PC-9 (cell line): ENCODE measurements at regions not wholly inside any gene's neighbourhood (a gene's known extent, or its start where the extent isn't known, plus 50 kb on each side); places are given as distances from the start of the nearest gene placed in this dataset.

Experiments used
- BruUV-seq: library from RNA; stranded (reverse); fragments of 400-500 nt; replicated peaks from 2 replicates; lab custom pipeline; 2021; lab: Mats Ljungman, UMichigan
- CTCF ChIA-PET: fragments of 300-600 bp; sonication (Branson Sonifier 250); formaldehyde crosslinking; loops from one replicate; lab custom pipeline; 2022; ENCODE audit warnings: antibody characterized with exemption; lab: Charles Lee
- POLR2A ChIA-PET: fragments of 300-600 bp; sonication (Branson Sonifier 250); formaldehyde crosslinking; loops from one replicate; lab custom pipeline; 2022; ENCODE audit warnings: antibody characterized with exemption; ENCODE audit not compliant: unreplicated experiment; lab: Charles Lee
- DNase-seq, 2 experiments: peaks; one replicate each; pipeline versions ENCODE4 v3.0.0 to v3.0.0-alpha.2; 2015 to 2022; ENCODE audit warnings: mixed read lengths in 1 of 2
- H2AFZ ChIP-seq: fragments of 200-600 bp; sonication (generic); 2 replicates; pipeline ENCODE4 v1.8.1; 2017; ENCODE audit warnings: antibody characterized with exemption
- H3F3A ChIP-seq: fragments of 200-600 bp; sonication (generic); 2 replicates; pipeline ENCODE4 v1.8.1; 2017; ENCODE audit warnings: antibody characterized with exemption, mild to moderate bottlenecking, low read depth; ENCODE audit not compliant: insufficient read depth
- H3K27ac ChIP-seq: fragments of 200-600 bp; sonication (generic); 2 replicates; pipeline ENCODE4 v1.6.1; 2016; ENCODE audit warnings: mixed run types
- H3K27me3 ChIP-seq: fragments of 200-600 bp; sonication (generic); 2 replicates; pipeline ENCODE4 v1.6.1; 2016; ENCODE audit warnings: low read depth, mixed run types; ENCODE audit not compliant: insufficient read depth
- H3K36me3 ChIP-seq: fragments of 200-600 bp; sonication (generic); 2 replicates; pipeline ENCODE4 v1.6.1; 2016; ENCODE audit warnings: low read depth, mixed run types
- H3K4me1 ChIP-seq: fragments of 200-600 bp; sonication (generic); replicated peaks from 2 replicates; pipeline ENCODE4 v1.6.1; 2016; ENCODE audit warnings: mixed run types; ENCODE audit not compliant: insufficient read depth
- H3K4me2 ChIP-seq: fragments of 200-600 bp; sonication (generic); 2 replicates; pipeline ENCODE4 v1.6.1; 2017; ENCODE audit warnings: mixed run types
- H3K4me3 ChIP-seq: fragments of 200-600 bp; sonication (generic); 2 replicates; pipeline ENCODE4 v1.6.1; 2016; ENCODE audit warnings: mixed run types
- H3K79me2 ChIP-seq: fragments of 200-600 bp; sonication (generic); 2 replicates; pipeline ENCODE4 v1.6.1; 2017; ENCODE audit warnings: low read depth, mixed run types
- H3K9me2 ChIP-seq: fragments of 200-600 bp; sonication (generic); 2 replicates; pipeline ENCODE4 v1.8.1; 2017; ENCODE audit warnings: mild to moderate bottlenecking; ENCODE audit not compliant: insufficient read depth
- H3K9me3 ChIP-seq: fragments of 200-600 bp; sonication (generic); 2 replicates; pipeline ENCODE4 v1.8.1; 2016; ENCODE audit warnings: low read depth; ENCODE audit not compliant: insufficient read depth
- H4K20me1 ChIP-seq: fragments of 200-600 bp; sonication (generic); 2 replicates; pipeline ENCODE4 v1.8.1; 2017; ENCODE audit not compliant: insufficient read depth
- EZH2 ChIP-seq: fragments of 200-600 bp; sonication (generic); IDR thresholded peaks from 2 replicates; pipeline ENCODE4 v1.8.0; 2017; ENCODE audit warnings: antibody characterized with exemption, low read depth
- intact Hi-C: fragments of 100-400 bp; cut with micrococcal nuclease; formaldehyde crosslinking; loops from one replicate; pipeline ENCODE4 v1.10.0; 2022; ENCODE audit not compliant: unreplicated experiment
- TF ChIP-seq, protein P1 (sequence below): fragments of 200-600 bp; sonication (generic); conservative IDR thresholded peaks from 2 replicates; pipeline ENCODE4 v1.6.1; 2017; ENCODE audit warnings: mixed run types, antibody characterized with exemption, mild to moderate bottlenecking, moderate library complexity

GRCh38 chr3:64303881-64304280, 78.6 kb upstream of the PRICKLE2 start:
- DNase-seq = no peak
- Histone ChIP-seq H3K27me3 (no peaks in the 10 kb centered on the region), H2AFZ (no peak overlapping the region), H3K4me3 (no peak overlapping the region), H4K20me1 (no peaks in the 10 kb centered on the region), H3K27ac (no peak overlapping the region), H3F3A (no peaks in the 10 kb centered on the region), H3K9me2 (no peaks in the 10 kb centered on the region), H3K36me3 (no peaks in the 10 kb centered on the region), H3K79me2 (no peaks in the 10 kb centered on the region), H3K4me2 (no peak overlapping the region), H3K9me3 (no peaks in the 10 kb centered on the region), H3K4me1 (no peaks in the 10 kb centered on the region)
- no peak for TF ChIP-seq EZH2
- TF ChIP-seq, protein P1, sequence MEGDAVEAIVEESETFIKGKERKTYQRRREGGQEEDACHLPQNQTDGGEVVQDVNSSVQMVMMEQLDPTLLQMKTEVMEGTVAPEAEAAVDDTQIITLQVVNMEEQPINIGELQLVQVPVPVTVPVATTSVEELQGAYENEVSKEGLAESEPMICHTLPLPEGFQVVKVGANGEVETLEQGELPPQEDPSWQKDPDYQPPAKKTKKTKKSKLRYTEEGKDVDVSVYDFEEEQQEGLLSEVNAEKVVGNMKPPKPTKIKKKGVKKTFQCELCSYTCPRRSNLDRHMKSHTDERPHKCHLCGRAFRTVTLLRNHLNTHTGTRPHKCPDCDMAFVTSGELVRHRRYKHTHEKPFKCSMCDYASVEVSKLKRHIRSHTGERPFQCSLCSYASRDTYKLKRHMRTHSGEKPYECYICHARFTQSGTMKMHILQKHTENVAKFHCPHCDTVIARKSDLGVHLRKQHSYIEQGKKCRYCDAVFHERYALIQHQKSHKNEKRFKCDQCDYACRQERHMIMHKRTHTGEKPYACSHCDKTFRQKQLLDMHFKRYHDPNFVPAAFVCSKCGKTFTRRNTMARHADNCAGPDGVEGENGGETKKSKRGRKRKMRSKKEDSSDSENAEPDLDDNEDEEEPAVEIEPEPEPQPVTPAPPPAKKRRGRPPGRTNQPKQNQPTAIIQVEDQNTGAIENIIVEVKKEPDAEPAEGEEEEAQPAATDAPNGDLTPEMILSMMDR = no peak
- BruUV-seq = no TSS peak
- ChIA-PET POLR2A (no interaction called here), CTCF (no interaction called here)
- intact Hi-C loops = no loop called here

DNA sequence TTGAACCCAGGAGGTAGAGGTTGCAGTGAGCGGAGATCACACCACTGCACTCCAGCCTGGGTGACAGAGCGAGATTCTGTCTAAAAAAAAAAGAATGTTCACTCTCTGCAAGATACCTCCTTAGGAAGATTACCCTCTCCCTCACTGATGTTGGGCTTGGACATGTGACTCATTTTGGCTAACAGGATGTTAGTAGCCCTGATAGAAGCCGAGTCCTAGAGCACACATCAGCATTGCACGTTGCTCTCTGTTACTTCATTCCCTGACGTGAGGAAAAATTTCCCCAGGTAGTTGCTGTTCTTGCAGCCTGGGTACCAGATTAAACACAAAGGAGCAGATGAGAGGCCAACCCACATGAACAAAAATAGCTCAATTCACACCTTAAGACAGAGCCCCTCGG, 78.1 kb upstream of the PRICKLE2 start:
- no TSS peak for BruUV-seq
- no peak for DNase-seq
- H3K9me3 ChIP-seq = no peaks in the 10 kb centered on the region
- no peak for TF ChIP-seq EZH2
- TF ChIP-seq, protein P1 = no peak
- H3F3A ChIP-seq = no peaks in the 10 kb centered on the region
- H3K27me3 ChIP-seq = no peaks in the 10 kb centered on the region
- no peak overlapping the region for H2AFZ ChIP-seq
- POLR2A ChIA-PET = no interaction called here
- intact Hi-C loops = no loop called here
- H3K4me1 ChIP-seq = no peaks in the 10 kb centered on the region
- H3K36me3 ChIP-seq = no peaks in the 10 kb centered on the region
- CTCF ChIA-PET = no interaction called here
- no peaks in the 10 kb centered on the region for H3K79me2 ChIP-seq
- H3K27ac ChIP-seq = no peak overlapping the region
- no peaks in the 10 kb centered on the region for H3K9me2 ChIP-seq
- H3K4me2 ChIP-seq = no peak overlapping the region
- no peak overlapping the region for H3K4me3 ChIP-seq
- no peaks in the 10 kb centered on the region for H4K20me1 ChIP-seq

DNA sequence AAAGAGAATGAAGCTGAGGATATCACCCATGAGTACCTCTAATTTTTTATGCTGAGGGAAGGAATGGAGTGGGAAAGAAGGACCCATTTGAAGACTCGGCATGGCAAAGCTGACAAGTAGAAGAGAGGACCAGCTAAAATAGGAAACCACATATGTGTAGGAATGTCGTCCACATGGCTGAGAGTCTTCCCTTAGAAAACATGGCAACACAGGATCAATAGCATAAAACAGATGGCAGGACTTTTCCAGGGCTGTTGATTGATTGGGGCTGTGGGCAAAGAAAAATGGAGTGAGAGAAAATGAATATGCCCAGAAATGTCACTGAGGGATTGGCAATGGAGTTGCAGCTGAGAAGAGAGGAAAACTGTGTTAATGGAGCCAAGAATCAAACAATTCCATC, 76.2 kb upstream of the PRICKLE2 start:
- H4K20me1 ChIP-seq = no peaks in the 10 kb centered on the region
- no peak overlapping the region for H3K4me2 ChIP-seq
- CTCF ChIA-PET = no interaction called here
- no peak overlapping the region for H3K27ac ChIP-seq
- DNase-seq = no peak
- no TSS peak for BruUV-seq
- no peak overlapping the region for H2AFZ ChIP-seq
- H3K27me3 ChIP-seq = no peaks in the 10 kb centered on the region
- no peaks in the 10 kb centered on the region for H3K79me2 ChIP-seq
- H3K9me3 ChIP-seq = no peaks in the 10 kb centered on the region; the same call in 1 of the 2 replicates
- POLR2A ChIA-PET = no interaction called here
- H3K36me3 ChIP-seq = no peaks in the 10 kb centered on the region
- H3K4me3 ChIP-seq = no peak overlapping the region
- TF ChIP-seq EZH2 = no peak
- TF ChIP-seq, protein P1 = no peak
- H3K4me1 ChIP-seq = no peaks in the 10 kb centered on the region
- H3F3A ChIP-seq = no peaks in the 10 kb centered on the region
- H3K9me2 ChIP-seq = no peaks in the 10 kb centered on the region
- intact Hi-C loops = no loop called here
